Esophagus muscularis mucosa (tissue), 4 donors: ENCODE measurements at regions not wholly inside any gene's neighbourhood (a gene's known extent, or its start where the extent isn't known, plus 50 kb on each side); places are given as distances from the start of the nearest gene placed in this dataset.

Experiments used
- DNase-seq: peaks from one replicate; pipeline ENCODE4 v3.0.0-alpha.2; 2017; ENCODE audit errors: extremely low spot score
- H3K27ac ChIP-seq, 4 donors: fragments of 200-600 bp; sonication (generic); replicated peaks in 1 of 4; 1 replicate in 3 of 4; 2 replicates in 1 of 4; pipeline ENCODE4 v1.5.1; 2016 to 2019; ENCODE audit warnings: mild to moderate bottlenecking in 1 of 4
- H3K27me3 ChIP-seq, 4 donors: fragments of 200-600 bp; sonication (generic); one replicate each; pipeline versions ENCODE4 v1.5.1 to v1.6.0; 2016 to 2019
- H3K36me3 ChIP-seq, 4 donors: fragments of 200-600 bp; sonication (generic); one replicate each; pipeline ENCODE4 v1.5.1; 2016 to 2019
- H3K4me1 ChIP-seq, 4 donors: fragments of 200-600 bp; sonication (generic); one replicate each; pipeline ENCODE4 v1.5.1; 2016 to 2019
- H3K4me3 ChIP-seq, 4 donors: fragments of 200-600 bp; sonication (generic); 1 replicate in 2 of 4; 2 replicates in 2 of 4; pipeline ENCODE4 v1.5.1; 2016 to 2019; ENCODE audit warnings: mild to moderate bottlenecking in 4 of 4, moderate library complexity in 1 of 4
- H3K9me3 ChIP-seq, 4 donors: fragments of 200-600 bp; sonication (generic); 1 replicate in 3 of 4; 2 replicates in 1 of 4; pipeline ENCODE4 v1.5.1; 2016 to 2019
- EP300 ChIP-seq: sonication (generic); formaldehyde crosslinking; IDR thresholded peaks from one replicate; pipeline ENCODE4 v1.6.1; 2017; ENCODE audit warnings: antibody characterized with exemption
- POLR2A ChIP-seq: fragments of 450-650 bp; IDR thresholded peaks from one replicate; pipeline ENCODE4 v1.6.1; 2017; ENCODE audit warnings: antibody characterized with exemption, moderate library complexity, mild to moderate bottlenecking, low read depth
- POLR2AphosphoS5 ChIP-seq, 2 donors: sonication (generic); formaldehyde crosslinking; IDR thresholded peaks; one replicate each; pipeline ENCODE4 v1.6.1; 2017; ENCODE audit warnings: antibody characterized with exemption in 2 of 2
- WGBS: methylation state at CpG from one replicate; pipeline ENCODE4 v1.1.5; 2018; 5-methylcytosine and 5-hydroxymethylcytosine counted together
- intact Hi-C: fragments of 100-400 bp; cut with DNase I; formaldehyde crosslinking; loops from one replicate; pipeline ENCODE4 v1.15.1; 2023
- TF ChIP-seq, protein P1 (sequence below), 3 experiments: fragments of 200-600 bp in 2 of 3; fragments of 450-650 bp in 1 of 3; sonication (generic) in 2 of 3; IDR thresholded peaks; one replicate each; pipeline ENCODE4 v1.5.1; 2017 to 2019; ENCODE audit warnings: antibody characterized with exemption in 3 of 3, mild to moderate bottlenecking in 2 of 3, moderate library complexity in 1 of 3

- 100% methylated on average over 1 of the region's 1 CpG for WGBS
- DNase-seq = no peak
- no peaks in the 10 kb centered on the region for H3K27me3 ChIP-seq
- no peaks in the 10 kb centered on the region for H3K9me3 ChIP-seq
- no peak overlapping the region for H3K4me3 ChIP-seq
- no peak for TF ChIP-seq EP300
- TF ChIP-seq, protein P1, sequence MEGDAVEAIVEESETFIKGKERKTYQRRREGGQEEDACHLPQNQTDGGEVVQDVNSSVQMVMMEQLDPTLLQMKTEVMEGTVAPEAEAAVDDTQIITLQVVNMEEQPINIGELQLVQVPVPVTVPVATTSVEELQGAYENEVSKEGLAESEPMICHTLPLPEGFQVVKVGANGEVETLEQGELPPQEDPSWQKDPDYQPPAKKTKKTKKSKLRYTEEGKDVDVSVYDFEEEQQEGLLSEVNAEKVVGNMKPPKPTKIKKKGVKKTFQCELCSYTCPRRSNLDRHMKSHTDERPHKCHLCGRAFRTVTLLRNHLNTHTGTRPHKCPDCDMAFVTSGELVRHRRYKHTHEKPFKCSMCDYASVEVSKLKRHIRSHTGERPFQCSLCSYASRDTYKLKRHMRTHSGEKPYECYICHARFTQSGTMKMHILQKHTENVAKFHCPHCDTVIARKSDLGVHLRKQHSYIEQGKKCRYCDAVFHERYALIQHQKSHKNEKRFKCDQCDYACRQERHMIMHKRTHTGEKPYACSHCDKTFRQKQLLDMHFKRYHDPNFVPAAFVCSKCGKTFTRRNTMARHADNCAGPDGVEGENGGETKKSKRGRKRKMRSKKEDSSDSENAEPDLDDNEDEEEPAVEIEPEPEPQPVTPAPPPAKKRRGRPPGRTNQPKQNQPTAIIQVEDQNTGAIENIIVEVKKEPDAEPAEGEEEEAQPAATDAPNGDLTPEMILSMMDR (IDR thresholded peaks at IDR 0.05) = no peak
- TF ChIP-seq POLR2AphosphoS5 (IDR thresholded peaks at IDR 0.05) = no peak
- no peak for TF ChIP-seq POLR2A
- no peak overlapping the region for H3K27ac ChIP-seq
- intact Hi-C loops = no loop called here
- no peaks in the 10 kb centered on the region for H3K4me1 ChIP-seq
- H3K36me3 ChIP-seq = no peaks in the 10 kb centered on the region
Observed at GRCh38 chr12:39036105-39036504, 130.7 kb upstream of the CPNE8 start.

DNA sequence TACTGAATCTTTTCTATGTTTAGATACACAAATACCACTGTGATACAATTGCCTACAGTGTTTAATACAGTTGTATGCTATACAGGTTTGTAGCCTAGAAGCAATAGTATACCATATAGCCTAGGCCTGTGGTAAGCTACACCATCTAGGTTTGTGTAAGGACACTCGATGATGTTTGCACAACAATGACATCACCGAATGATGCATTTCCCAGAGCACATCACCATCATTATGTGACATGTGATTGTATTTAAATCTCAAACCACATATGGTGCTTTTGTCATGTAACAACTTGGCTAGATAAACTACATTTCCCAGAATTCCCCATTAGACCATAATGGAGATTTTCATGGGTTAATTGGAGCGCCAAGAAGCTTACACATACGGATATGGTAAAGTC, 128.4 kb upstream of the CPNE8 start:
- intact Hi-C loops = no loop called here
- no peak for DNase-seq
- WGBS = 90% methylated on average over 4 of the region's 4 CpGs
- H3K4me3 ChIP-seq = no peak overlapping the region
- H3K27me3 ChIP-seq = no peaks in the 10 kb centered on the region
- H3K27ac ChIP-seq = no peak overlapping the region
- H3K4me1 ChIP-seq = no peaks in the 10 kb centered on the region
- TF ChIP-seq POLR2AphosphoS5 (IDR thresholded peaks at IDR 0.05) = no peak
- no peak for TF ChIP-seq EP300
- TF ChIP-seq POLR2A = no peak
- TF ChIP-seq, protein P1 (IDR thresholded peaks at IDR 0.05) = no peak
- no peaks in the 10 kb centered on the region for H3K36me3 ChIP-seq
- H3K9me3 ChIP-seq = no peaks in the 10 kb centered on the region

GRCh38 chr12:39032448-39032847, 127.1 kb upstream of the CPNE8 start:
- H3K27me3 ChIP-seq = no peaks in the 10 kb centered on the region
- no peak overlapping the region for H3K4me3 ChIP-seq
- DNase-seq = no peak
- intact Hi-C loops = no loop called here
- TF ChIP-seq POLR2AphosphoS5 (IDR thresholded peaks at IDR 0.05) = no peak
- TF ChIP-seq POLR2A = no peak
- TF ChIP-seq, protein P1 (IDR thresholded peaks at IDR 0.05) = no peak
- TF ChIP-seq EP300 = no peak
- no peak overlapping the region for H3K27ac ChIP-seq
- no peaks in the 10 kb centered on the region for H3K4me1 ChIP-seq
- no peaks in the 10 kb centered on the region for H3K9me3 ChIP-seq
- WGBS = 82% methylated on average over 2 of the region's 2 CpGs
- H3K36me3 ChIP-seq = no peaks in the 10 kb centered on the region

- Histone ChIP-seq H3K4me1 (no peaks in the 10 kb centered on the region), H3K36me3 (no peaks in the 10 kb centered on the region), H3K27ac (no peak overlapping the region), H3K27me3 (no peaks in the 10 kb centered on the region), H3K9me3 (no peaks in the 10 kb centered on the region), H3K4me3 (no peak overlapping the region)
- intact Hi-C loops = no loop called here
- DNase-seq = no peak
- no peak for TF ChIP-seq POLR2AphosphoS5 (IDR thresholded peaks at IDR 0.05)
- TF ChIP-seq POLR2A = no peak
- TF ChIP-seq EP300 = no peak
- TF ChIP-seq, protein P1 (IDR thresholded peaks at IDR 0.05) = no peak
Observed at GRCh38 chr12:39032034-39032433, 126.6 kb upstream of the CPNE8 start.

DNA sequence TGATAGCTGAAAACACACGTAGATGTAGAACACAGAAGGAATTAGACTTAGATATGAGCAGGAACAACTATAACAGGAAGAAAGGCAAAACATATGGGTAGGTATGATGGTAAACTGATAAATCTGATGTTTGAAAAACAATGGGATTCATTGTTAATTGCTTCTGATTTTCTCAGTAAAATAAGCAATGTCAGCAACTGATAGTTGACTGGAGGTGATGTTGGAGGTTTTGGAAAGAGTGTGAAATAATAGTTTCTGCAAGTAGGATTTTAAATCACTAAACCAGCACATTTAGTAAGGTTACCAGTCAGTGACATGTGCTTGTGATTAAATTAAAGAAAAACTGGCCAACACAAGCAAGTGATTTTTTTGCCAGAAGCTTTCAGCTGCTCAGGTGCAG, 123.0 kb upstream of the CPNE8 start:
- Histone ChIP-seq H3K4me3 (no peak overlapping the region), H3K36me3 (no peaks in the 10 kb centered on the region), H3K4me1 (no peaks in the 10 kb centered on the region), H3K27me3 (no peaks in the 10 kb centered on the region), H3K27ac (no peak overlapping the region), H3K9me3 (peaks cover 0 to under 1% (median 0%) of the 10 kb centered on the region in 4 donors)
- intact Hi-C loops = no loop called here
- no peak for TF ChIP-seq EP300
- TF ChIP-seq, protein P1 (IDR thresholded peaks at IDR 0.05) = no peak
- TF ChIP-seq POLR2AphosphoS5 (IDR thresholded peaks at IDR 0.05) = no peak
- no peak for TF ChIP-seq POLR2A
- no peak for DNase-seq
- 59% methylated on average over 1 of the region's 1 CpG for WGBS
